ENCODE measurements at regions not wholly inside any gene's neighbourhood (a gene's known extent, or its start where the extent isn't known, plus 50 kb on each side); places are given as distances from the start of the nearest gene placed in this dataset.
"Not testable (repeated sequence)": the region's sequence is repeated elsewhere in the genome, so short reads cannot be mapped to it uniquely, and the experiment has no call there.

- H3K23me2 ChIP-seq (ENCODE audit: low read depth, low read length); H4K8ac ChIP-seq (ENCODE audit: extremely low read depth, insufficient read depth, low read length); H3K79me1 ChIP-seq (ENCODE audit: low read depth, low read length); DNase-seq (ENCODE audit: low read depth in 1 of 2, low spot score in 2 of 2); H3K4me1 ChIP-seq (replicated peaks in 1 of 4; ENCODE audit: control insufficient read depth in 3 of 4, insufficient read depth in 4 of 4, low read length in 3 of 4); FAIRE-seq; H3K27me3 ChIP-seq (replicated peaks in 1 of 4; ENCODE audit: control insufficient read depth in 3 of 4, extremely low read depth in 1 of 4, insufficient read depth in 3 of 4, low read length in 3 of 4); H2AFZ ChIP-seq (ENCODE audit: low read length); H3K23ac ChIP-seq (ENCODE audit: insufficient read length); H3K9ac ChIP-seq (replicated peaks in 1 of 4; ENCODE audit: extremely low read depth in 1 of 4, low read depth in 3 of 4, low read length in 3 of 4); H2BK120ac ChIP-seq (replicated peaks; ENCODE audit: low read depth, low read length); H3K36me3 ChIP-seq (ENCODE audit: control insufficient read depth in 2 of 4, insufficient read depth in 4 of 4, low read length in 3 of 4); H2BK12ac ChIP-seq (ENCODE audit: low read depth, low read length); H3K4me2 ChIP-seq (ENCODE audit: insufficient read depth in 1 of 2, low read depth in 2 of 2, low read length in 2 of 2); H2BK5ac ChIP-seq (ENCODE audit: low read depth, low read length); H3K4ac ChIP-seq (replicated peaks; ENCODE audit: insufficient read length, low read depth, low read length); H3K4me3 ChIP-seq (ENCODE audit: extremely low read depth in 1 of 4, insufficient read depth in 2 of 4, low read depth in 3 of 4, low read length in 4 of 4); H2BK20ac ChIP-seq (ENCODE audit: low read length); H3K14ac ChIP-seq (ENCODE audit: insufficient read length); POLR2A ChIA-PET (ENCODE audit: partially characterized antibody); H4K20me1 ChIP-seq (replicated peaks in 1 of 2; ENCODE audit: control insufficient read depth in 1 of 2, insufficient read depth in 2 of 2, low read length in 2 of 2); H2AK5ac ChIP-seq (ENCODE audit: low read depth, low read length); H3K56ac ChIP-seq (replicated peaks; ENCODE audit: insufficient read length, low read depth, low read length); H3K18ac ChIP-seq (ENCODE audit: extremely low read depth, low read length); H4K91ac ChIP-seq (replicated peaks; ENCODE audit: insufficient read length, low read length); H2BK15ac ChIP-seq (ENCODE audit: low read length); H4K5ac ChIP-seq (ENCODE audit: insufficient read length, low read depth, low read length); H3K79me2 ChIP-seq (ENCODE audit: control insufficient read depth in 1 of 2, insufficient read depth in 2 of 2, low read length in 2 of 2); H3K27ac ChIP-seq (ENCODE audit: low read depth, low read length): not testable (repeated sequence)
- WGBS, 2 experiments (ENCODE audit: extremely low coverage in 1 of 2, insufficient coverage in 1 of 2, insufficient read length in 1 of 2, insufficient replicate concordance in 2 of 2, low coverage in 1 of 2, low lambda C conversion rate in 2 of 2, missing lambda C conversion rate in 1 of 2) = 93% methylated on average over 13 of the region's 13 CpGs; no CpG with 5 or more reads in 1 of the 2 experiments
- H3K9me3 ChIP-seq (ENCODE audit: insufficient read depth in 2 of 2, low read depth in 1 of 2, low read length in 1 of 2) = peaks cover 9 to 12% of the 10 kb centered on the region in 2 experiments
- CTCF ChIA-PET (ENCODE audit: partially characterized antibody) = interaction anchor here (0.6 to 0.7 kb wide), 2 partner anchors 22 to 25 kb away, joined by 3 read pairs; no protein-coding TSS in a partner anchor
Measured at GRCh38 chr16:10275214-10275996, 93.2 kb upstream of the GRIN2A start.

All from H1 (cell line).